SK-N-SH treated with all-trans-retinoic acid at 6 μM for 48 hours (cell line): ENCODE measurements at regions not wholly inside any gene's neighbourhood (a gene's known extent, or its start where the extent isn't known, plus 50 kb on each side); places are given as distances from the start of the nearest gene placed in this dataset.

Source experiments
- ATAC-seq: fragments of 200-7000 bp; cut with Tn5 transposase; 3 replicates; pipeline ENCODE4 v1.9.1; 2020; ENCODE audit warnings: mild to moderate bottlenecking, moderate library complexity
- BACH2 ChIP-seq: fragments of 250-450 bp; sonication (Bioruptor Pico); IDR thresholded peaks from 2 replicates; pipeline ENCODE4 v1.9.0; 2021; ENCODE audit warnings: mild to moderate bottlenecking, borderline replicate concordance
- CREB5 ChIP-seq: fragments of 250-450 bp; sonication (Bioruptor Pico); IDR thresholded peaks from 2 replicates; pipeline ENCODE4 v1.5.1; 2020; ENCODE audit warnings: low read depth, mild to moderate bottlenecking, moderate library complexity
- ESRRG ChIP-seq: fragments of 250-450 bp; sonication (Bioruptor Pico); IDR thresholded peaks from 2 replicates; pipeline ENCODE4 v1.6.1; 2021; ENCODE audit warnings: mild to moderate bottlenecking
- GLIS3 ChIP-seq: fragments of 250-450 bp; sonication (Bioruptor Pico); IDR thresholded peaks from 2 replicates; pipeline ENCODE4 v1.5.0; 2020; ENCODE audit warnings: mild to moderate bottlenecking, moderate library complexity
- ISL1 ChIP-seq: fragments of 250-450 bp; sonication (Bioruptor Pico); IDR thresholded peaks from 2 replicates; pipeline ENCODE4 v2.1.2; 2022; ENCODE audit warnings: mild to moderate bottlenecking, moderate library complexity
- OSR1 ChIP-seq: fragments of 250-450 bp; sonication (Bioruptor Pico); IDR thresholded peaks from 2 replicates; pipeline ENCODE4 v1.8.0; 2022; ENCODE audit warnings: moderate library complexity, mild to moderate bottlenecking, inconsistent platforms
- PATZ1 ChIP-seq: fragments of 250-450 bp; sonication (Bioruptor Pico); IDR thresholded peaks from 2 replicates; pipeline ENCODE4 v1.8.0; 2020; ENCODE audit warnings: mild to moderate bottlenecking, moderate library complexity, borderline replicate concordance
- POU6F1 ChIP-seq: fragments of 250-450 bp; sonication (Bioruptor Pico); IDR thresholded peaks from 2 replicates; pipeline ENCODE4 v1.8.0; 2021; ENCODE audit warnings: low read depth, mild to moderate bottlenecking, moderate library complexity, borderline replicate concordance
- RARB ChIP-seq: fragments of 250-450 bp; sonication (Bioruptor Pico); IDR thresholded peaks from 2 replicates; pipeline ENCODE4 v1.8.0; 2021; ENCODE audit warnings: mild to moderate bottlenecking, moderate library complexity
- SNAI2 ChIP-seq: fragments of 250-450 bp; sonication (Bioruptor Pico); IDR thresholded peaks from 2 replicates; pipeline ENCODE4 v1.5.0; 2020; ENCODE audit warnings: mild to moderate bottlenecking, moderate library complexity
- TCF4 ChIP-seq: fragments of 250-450 bp; sonication (Bioruptor Pico); IDR thresholded peaks from 2 replicates; pipeline ENCODE4 v1.8.0; 2021; ENCODE audit warnings: mild to moderate bottlenecking, moderate library complexity, borderline replicate concordance
- TOX ChIP-seq: fragments of 250-450 bp; sonication (Bioruptor Pico); IDR thresholded peaks from 2 replicates; pipeline ENCODE4 v1.8.0; 2021; ENCODE audit warnings: mild to moderate bottlenecking, moderate library complexity, borderline replicate concordance
- TSHZ2 ChIP-seq: fragments of 250-450 bp; sonication (Bioruptor Pico); IDR thresholded peaks from 2 replicates; pipeline ENCODE4 v1.5.0; 2020; ENCODE audit warnings: mild to moderate bottlenecking, moderate library complexity
- ZFP3 ChIP-seq: fragments of 250-450 bp; sonication (Bioruptor Pico); IDR thresholded peaks from 2 replicates; pipeline ENCODE4 v1.5.0; 2020; ENCODE audit warnings: mild to moderate bottlenecking, moderate library complexity
- ZFP30 ChIP-seq: fragments of 450-650 bp; formaldehyde crosslinking; IDR thresholded peaks from 2 replicates; pipeline ENCODE4 v1.5.0; 2022; ENCODE audit warnings: mild to moderate bottlenecking, moderate library complexity
- ZNF565 ChIP-seq: fragments of 450-650 bp; formaldehyde crosslinking; conservative IDR thresholded peaks from 2 replicates; pipeline ENCODE4 v1.5.0; 2020; ENCODE audit warnings: low read depth, mild to moderate bottlenecking, moderate library complexity
- ZNF70 ChIP-seq: fragments of 450-650 bp; formaldehyde crosslinking; IDR thresholded peaks from 2 replicates; pipeline ENCODE4 v1.5.0; 2020; ENCODE audit warnings: mild to moderate bottlenecking, moderate library complexity
- ZNF8 ChIP-seq: fragments of 450-650 bp; formaldehyde crosslinking; IDR thresholded peaks from 2 replicates; pipeline ENCODE4 v1.5.0; 2020; ENCODE audit warnings: mild to moderate bottlenecking, moderate library complexity

GRCh38 chr13:80141123-80141849, 199.6 kb downstream of the SPRY2 start:
- ATAC-seq: peak; percentile 98
- no peak for TF ChIP-seq ZFP3 (CRISPR knock-in tag)
- no peak for TF ChIP-seq RARB (CRISPR knock-in tag)
- TF ChIP-seq ZNF565 (CRISPR knock-in tag): no peak
- TF ChIP-seq TCF4 (CRISPR knock-in tag): no peak
- TF ChIP-seq POU6F1: no peak
- TF ChIP-seq TSHZ2 (CRISPR knock-in tag): no peak
- TF ChIP-seq ISL1 (CRISPR knock-in tag): peak; percentile 76
- TF ChIP-seq ZFP30 (CRISPR knock-in tag): no peak
- TF ChIP-seq ESRRG: no peak
- no peak for TF ChIP-seq BACH2 (CRISPR knock-in tag)
- TF ChIP-seq TOX (CRISPR knock-in tag): no peak
- no peak for TF ChIP-seq ZNF70
- TF ChIP-seq CREB5 (CRISPR knock-in tag): no peak
- no peak for TF ChIP-seq OSR1 (CRISPR knock-in tag)
- TF ChIP-seq PATZ1 (CRISPR knock-in tag): peak; percentile 86; the same call in 1 of the 2 replicates

- no peak for TF ChIP-seq ZNF565 (CRISPR knock-in tag)
- ATAC-seq: peak; percentile 38
Observed at GRCh38 chr13:80140685-80141084, 200.2 kb downstream of the SPRY2 start.

GRCh38 chr13:80139196-80139595, 201.7 kb downstream of the SPRY2 start:
- no peak for ATAC-seq

More at GRCh38 chr13:80139196-80139595, 201.7 kb downstream of the SPRY2 start:
- TF ChIP-seq ESRRG: no peak
- TF ChIP-seq ZNF8 (CRISPR knock-in tag): no peak
- no peak for TF ChIP-seq TSHZ2 (CRISPR knock-in tag)
- no peak for TF ChIP-seq SNAI2 (CRISPR knock-in tag)
- TF ChIP-seq BACH2 (CRISPR knock-in tag): no peak
- TF ChIP-seq ZNF70: no peak
- TF ChIP-seq GLIS3: no peak
- no peak for TF ChIP-seq POU6F1
- no peak for TF ChIP-seq RARB (CRISPR knock-in tag)
- no peak for TF ChIP-seq ZNF565 (CRISPR knock-in tag)
